IMR-90 (cell line): ENCODE measurements at regions not wholly inside any gene's neighbourhood (a gene's known extent, or its start where the extent isn't known, plus 50 kb on each side); places are given as distances from the start of the nearest gene placed in this dataset.

Experiments used
- ATAC-seq: fragments of 200-7000 bp; cut with Tn5 transposase; 2 replicates; pipeline ENCODE4 v1.9.1; 2020; ENCODE audit warnings: low read depth, mild to moderate bottlenecking, moderate library complexity
- BruUV-seq: library from RNA; stranded (reverse); fragments of 400-500 nt; replicated peaks from 2 replicates; lab custom pipeline; 2021; lab: Mats Ljungman, UMichigan
- CTCF ChIA-PET: fragments of 300-600 bp; formaldehyde crosslinking; extraction: SDS; loops from one replicate; lab custom pipeline; 2021; ENCODE audit warnings: antibody characterized with exemption; lab: Yijun Ruan, JAX
- POLR2A ChIA-PET: fragments of 300-600 bp; sonication (Branson Sonifier 250); formaldehyde crosslinking; loops from one replicate; lab custom pipeline; 2022; ENCODE audit warnings: antibody characterized with exemption; ENCODE audit not compliant: unreplicated experiment; lab: Charles Lee
- DNase-seq: peaks from one replicate; pipeline ENCODE4 v3.0.0; 2013
- H2AFZ ChIP-seq: replicated peaks from 2 replicates; pipeline ENCODE3; 2013; ENCODE audit warnings: low read length, mild to moderate bottlenecking; ENCODE audit not compliant: poor library complexity
- H2AK5ac ChIP-seq: 2 replicates; pipeline ENCODE4 v1.6.1; 2013; ENCODE audit warnings: low read depth, low read length, inconsistent platforms
- H2AK9ac ChIP-seq: replicated peaks from 2 replicates; pipeline ENCODE3; 2013; ENCODE audit warnings: mild to moderate bottlenecking, low read depth, low read length, moderate library complexity; ENCODE audit not compliant: poor library complexity
- H2BK120ac ChIP-seq: 2 replicates; pipeline ENCODE4 v1.6.1; 2013; ENCODE audit warnings: low read depth, low read length, inconsistent platforms
- H2BK15ac ChIP-seq: 3 replicates; pipeline ENCODE4 v1.6.1; 2013; ENCODE audit warnings: low read depth, low read length, inconsistent platforms
- H2BK20ac ChIP-seq: 2 replicates; pipeline ENCODE4 v1.6.1; 2013; ENCODE audit warnings: low read depth, mild to moderate bottlenecking, inconsistent platforms, low read length, moderate library complexity
- H2BK5ac ChIP-seq: 2 replicates; pipeline ENCODE4 v1.6.1; 2013; ENCODE audit warnings: mild to moderate bottlenecking, low read depth, low read length, inconsistent platforms; ENCODE audit not compliant: poor library complexity, severe bottlenecking
- H3K14ac ChIP-seq: replicated peaks from 2 replicates; pipeline ENCODE4 v1.6.1; 2013; ENCODE audit warnings: low read depth, low read length, inconsistent platforms
- H3K18ac ChIP-seq: 2 replicates; pipeline ENCODE4 v1.6.1; 2013; ENCODE audit warnings: low read depth, low read length, control low read depth
- H3K23ac ChIP-seq: 2 replicates; pipeline ENCODE4 v1.6.1; 2013; ENCODE audit warnings: low read depth, low read length, inconsistent platforms
- H3K27ac ChIP-seq: 2 replicates; pipeline ENCODE4 v1.5.1; 2013; ENCODE audit warnings: mild to moderate bottlenecking, control low read depth, low read length; ENCODE audit not compliant: insufficient read depth
- H3K27me3 ChIP-seq: 2 replicates; pipeline ENCODE4 v1.6.1; 2013; ENCODE audit warnings: low read length; ENCODE audit not compliant: control insufficient read depth, insufficient read depth
- H3K36me3 ChIP-seq: 2 replicates; pipeline ENCODE4 v1.6.1; 2013; ENCODE audit warnings: low read length, mixed read lengths; ENCODE audit not compliant: control insufficient read depth, insufficient read depth
- H3K4ac ChIP-seq: 2 replicates; pipeline ENCODE4 v1.6.1; 2013; ENCODE audit warnings: low read depth, low read length, inconsistent platforms
- H3K4me1 ChIP-seq: 2 replicates; pipeline ENCODE4 v1.6.1; 2013; ENCODE audit warnings: low read length, mixed read lengths; ENCODE audit not compliant: control insufficient read depth, insufficient read depth
- H3K4me2 ChIP-seq: 2 replicates; pipeline ENCODE4 v1.6.1; 2013; ENCODE audit warnings: low read depth, mild to moderate bottlenecking, control low read depth, low read length, moderate library complexity
- H3K4me3 ChIP-seq: 2 replicates; pipeline ENCODE4 v1.5.1; 2013; ENCODE audit warnings: low read depth, mild to moderate bottlenecking, control low read depth, low read length, moderate library complexity; ENCODE audit not compliant: insufficient read depth
- H3K56ac ChIP-seq: 2 replicates; pipeline ENCODE4 v1.6.1; 2013; ENCODE audit warnings: low read length, inconsistent platforms; ENCODE audit not compliant: insufficient read depth; ENCODE audit errors: extremely low read depth
- H3K79me1 ChIP-seq, 2 experiments: 2 replicates each; pipeline ENCODE4 v1.6.1; 2013; ENCODE audit warnings: low read length in 2 of 2, inconsistent platforms in 1 of 2, low read depth in 1 of 2
- H3K9ac ChIP-seq: 2 replicates; pipeline ENCODE4 v1.6.1; 2013; ENCODE audit warnings: low read depth, low read length, control low read depth
- H3K9me1 ChIP-seq: 2 replicates; pipeline ENCODE4 v1.6.1; 2013; ENCODE audit warnings: low read length, inconsistent platforms; ENCODE audit not compliant: insufficient read depth
- H3K9me3 ChIP-seq: 2 replicates; pipeline ENCODE4 v1.6.1; 2013; ENCODE audit warnings: low read length; ENCODE audit not compliant: control insufficient read depth, insufficient read depth
- H4K20me1 ChIP-seq: 2 replicates; pipeline ENCODE4 v1.6.1; 2013; ENCODE audit warnings: low read length, inconsistent platforms; ENCODE audit not compliant: insufficient read depth
- H4K5ac ChIP-seq: 2 replicates; pipeline ENCODE4 v1.6.1; 2013; ENCODE audit warnings: mild to moderate bottlenecking, low read depth, low read length, control low read depth
- H4K8ac ChIP-seq, 2 experiments: 2 replicates each; pipeline ENCODE4 v1.6.1; 2013; ENCODE audit warnings: low read depth in 2 of 2, low read length in 2 of 2, control low read depth in 1 of 2, inconsistent platforms in 1 of 2
- H4K91ac ChIP-seq: 2 replicates; pipeline ENCODE4 v1.6.1; 2013; ENCODE audit warnings: low read depth, low read length, inconsistent platforms; ENCODE audit not compliant: insufficient read depth
- BHLHE40 ChIP-seq: fragments of 150-350 bp; IDR thresholded peaks from 2 replicates; pipeline ENCODE4 v1.6.1; 2016; ENCODE audit warnings: mild to moderate bottlenecking, low read depth, low read length
- CEBPB ChIP-seq: IDR thresholded peaks from 2 replicates; pipeline ENCODE4 v1.6.1; 2012; ENCODE audit warnings: low read depth, low read length, improper control_type of control experiment
- CHD1 ChIP-seq: IDR thresholded peaks from 2 replicates; pipeline ENCODE4 v1.6.1; 2012; ENCODE audit warnings: low read depth, low read length, improper control_type of control experiment
- MAFK ChIP-seq: IDR thresholded peaks from 2 replicates; pipeline ENCODE4 v1.6.1; 2012; ENCODE audit warnings: low read depth, low read length, improper control_type of control experiment
- MAZ ChIP-seq: IDR thresholded peaks from 2 replicates; pipeline ENCODE4 v1.6.1; 2012; ENCODE audit warnings: low read depth, mild to moderate bottlenecking, low read length, improper control_type of control experiment, moderate library complexity, borderline replicate concordance
- MXI1 ChIP-seq: IDR thresholded peaks from 2 replicates; pipeline ENCODE4 v1.6.1; 2012; ENCODE audit warnings: low read depth, mild to moderate bottlenecking, low read length, moderate library complexity, borderline replicate concordance
- NFE2L2 ChIP-seq: fragments of 150-350 bp; IDR thresholded peaks from 2 replicates; pipeline ENCODE4 v1.6.1; 2016; ENCODE audit warnings: low read depth, mild to moderate bottlenecking, low read length
- POLR2A ChIP-seq: IDR thresholded peaks from 2 replicates; pipeline ENCODE4 v1.6.1; 2012; ENCODE audit warnings: mild to moderate bottlenecking, low read depth, low read length
- RAD21 ChIP-seq: IDR thresholded peaks from 2 replicates; pipeline ENCODE4 v1.6.1; 2012; ENCODE audit warnings: low read length, improper control_type of control experiment
- SMC3 ChIP-seq: fragments of 150-350 bp; IDR thresholded peaks from 2 replicates; pipeline ENCODE4 v1.6.1; 2016; ENCODE audit warnings: low read depth, mild to moderate bottlenecking, antibody characterized with exemption, low read length, moderate library complexity
- WGBS, 2 experiments: methylation state at CpG; one replicate each; pipeline versions ENCODE4 v1.1.5 to v1.1.7; 2013; ENCODE audit warnings: missing lambda C conversion rate in 2 of 2; ENCODE audit not compliant: insufficient read length in 1 of 2; ENCODE audit errors: extremely low coverage in 2 of 2; 5-methylcytosine and 5-hydroxymethylcytosine counted together
- dilution Hi-C: fragments of 300-500 bp; cut with HindIII; formaldehyde crosslinking; loops from one replicate; pipeline ENCODE4 v1.14.3; 2018; ENCODE audit warnings: low sequenced_read_pairs; ENCODE audit not compliant: unreplicated experiment
- in situ Hi-C: fragments of 300-500 bp; cut with MboI; formaldehyde crosslinking; loops from 3 replicates; pipeline ENCODE4 v1.14.3; 2019; ENCODE audit warnings: low sequenced_read_pairs, inconsistent platforms, mixed read lengths
- intact Hi-C: fragments of 100-400 bp; cut with micrococcal nuclease; formaldehyde crosslinking; loops from 2 replicates; pipeline ENCODE4 v1.10.0; 2022
- TF ChIP-seq, protein P1 (sequence below): conservative IDR thresholded peaks from 2 replicates; pipeline ENCODE4 v1.5.1; 2012; ENCODE audit warnings: mild to moderate bottlenecking, low read depth, low read length, improper control_type of control experiment

DNA sequence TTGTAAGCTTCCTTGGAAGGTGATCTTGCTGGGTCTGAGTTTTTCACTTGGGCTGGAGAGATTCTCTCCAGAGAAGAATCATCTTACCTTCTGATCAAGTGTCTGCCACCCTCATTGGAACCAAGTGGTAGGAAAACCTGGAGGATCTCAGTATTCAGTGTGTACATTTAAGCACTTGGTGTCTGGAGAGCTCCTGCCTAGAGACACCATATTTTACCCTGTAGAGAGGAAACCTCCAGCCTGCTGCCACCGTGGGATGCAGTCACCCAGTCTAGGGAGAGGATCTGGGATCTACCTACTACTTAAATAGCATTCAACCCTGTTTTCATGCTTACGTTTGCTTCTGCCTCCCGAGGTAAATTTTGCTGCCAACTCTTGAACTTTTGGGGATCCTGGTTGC is 274.3 kb downstream of the SV2B start:
- intact Hi-C loops (no loop called here), dilution Hi-C loops (no loop called here), in situ Hi-C loops (no loop called here)
- Histone ChIP-seq H2BK15ac (no peak overlapping the region), H3K27me3 (peaks cover 2% of the 10 kb centered on the region), H3K36me3 (no peaks in the 10 kb centered on the region), H2BK5ac (no peak overlapping the region), H3K9me1 (no peaks in the 10 kb centered on the region), H3K9me3 (no peaks in the 10 kb centered on the region), H4K91ac (no peak overlapping the region), H3K4me3 (no peak overlapping the region), H3K4ac (no peak overlapping the region), H2AK5ac (no peak overlapping the region), H3K27ac (no peak overlapping the region), H3K56ac (no peak overlapping the region), H4K8ac (no peak overlapping the region), H4K20me1 (no peaks in the 10 kb centered on the region), H3K4me2 (no peak overlapping the region), H3K14ac (no peak overlapping the region), H2BK120ac (no peak overlapping the region), H3K4me1 (no peaks in the 10 kb centered on the region), H2AFZ (no peak overlapping the region), H2BK20ac (no peak overlapping the region), H3K18ac (no peak overlapping the region), H3K9ac (no peak overlapping the region), H4K5ac (no peak overlapping the region), H3K23ac (no peak overlapping the region), H3K79me1 (no peaks in the 10 kb centered on the region), H2AK9ac (no peak overlapping the region)
- ATAC-seq (no peak), DNase-seq (no peak)
- WGBS, 2 experiments = 86% methylated on average over 1 of the region's 3 CpGs; no CpG with 5 or more reads in 1 of the 2 experiments
- BruUV-seq = no TSS peak
- CTCF ChIA-PET = no interaction called here
- POLR2A ChIA-PET = no interaction called here
- TF ChIP-seq, protein P1, sequence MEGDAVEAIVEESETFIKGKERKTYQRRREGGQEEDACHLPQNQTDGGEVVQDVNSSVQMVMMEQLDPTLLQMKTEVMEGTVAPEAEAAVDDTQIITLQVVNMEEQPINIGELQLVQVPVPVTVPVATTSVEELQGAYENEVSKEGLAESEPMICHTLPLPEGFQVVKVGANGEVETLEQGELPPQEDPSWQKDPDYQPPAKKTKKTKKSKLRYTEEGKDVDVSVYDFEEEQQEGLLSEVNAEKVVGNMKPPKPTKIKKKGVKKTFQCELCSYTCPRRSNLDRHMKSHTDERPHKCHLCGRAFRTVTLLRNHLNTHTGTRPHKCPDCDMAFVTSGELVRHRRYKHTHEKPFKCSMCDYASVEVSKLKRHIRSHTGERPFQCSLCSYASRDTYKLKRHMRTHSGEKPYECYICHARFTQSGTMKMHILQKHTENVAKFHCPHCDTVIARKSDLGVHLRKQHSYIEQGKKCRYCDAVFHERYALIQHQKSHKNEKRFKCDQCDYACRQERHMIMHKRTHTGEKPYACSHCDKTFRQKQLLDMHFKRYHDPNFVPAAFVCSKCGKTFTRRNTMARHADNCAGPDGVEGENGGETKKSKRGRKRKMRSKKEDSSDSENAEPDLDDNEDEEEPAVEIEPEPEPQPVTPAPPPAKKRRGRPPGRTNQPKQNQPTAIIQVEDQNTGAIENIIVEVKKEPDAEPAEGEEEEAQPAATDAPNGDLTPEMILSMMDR = no peak
- TF ChIP-seq CHD1 (no peak), NFE2L2 (no peak), MAFK (no peak), POLR2A (no peak), SMC3 (no peak), MAZ (no peak), CEBPB (no peak), RAD21 (no peak), MXI1 (no peak), BHLHE40 (no peak)
